ENCODE measurements at regions not wholly inside any gene's neighbourhood (a gene's known extent, or its start where the extent isn't known, plus 50 kb on each side); places are given as distances from the start of the nearest gene placed in this dataset.
"Not testable (repeated sequence)": the region's sequence is repeated elsewhere in the genome, so short reads cannot be mapped to it uniquely, and the experiment has no call there.

- TF ChIP-seq, protein P1, sequence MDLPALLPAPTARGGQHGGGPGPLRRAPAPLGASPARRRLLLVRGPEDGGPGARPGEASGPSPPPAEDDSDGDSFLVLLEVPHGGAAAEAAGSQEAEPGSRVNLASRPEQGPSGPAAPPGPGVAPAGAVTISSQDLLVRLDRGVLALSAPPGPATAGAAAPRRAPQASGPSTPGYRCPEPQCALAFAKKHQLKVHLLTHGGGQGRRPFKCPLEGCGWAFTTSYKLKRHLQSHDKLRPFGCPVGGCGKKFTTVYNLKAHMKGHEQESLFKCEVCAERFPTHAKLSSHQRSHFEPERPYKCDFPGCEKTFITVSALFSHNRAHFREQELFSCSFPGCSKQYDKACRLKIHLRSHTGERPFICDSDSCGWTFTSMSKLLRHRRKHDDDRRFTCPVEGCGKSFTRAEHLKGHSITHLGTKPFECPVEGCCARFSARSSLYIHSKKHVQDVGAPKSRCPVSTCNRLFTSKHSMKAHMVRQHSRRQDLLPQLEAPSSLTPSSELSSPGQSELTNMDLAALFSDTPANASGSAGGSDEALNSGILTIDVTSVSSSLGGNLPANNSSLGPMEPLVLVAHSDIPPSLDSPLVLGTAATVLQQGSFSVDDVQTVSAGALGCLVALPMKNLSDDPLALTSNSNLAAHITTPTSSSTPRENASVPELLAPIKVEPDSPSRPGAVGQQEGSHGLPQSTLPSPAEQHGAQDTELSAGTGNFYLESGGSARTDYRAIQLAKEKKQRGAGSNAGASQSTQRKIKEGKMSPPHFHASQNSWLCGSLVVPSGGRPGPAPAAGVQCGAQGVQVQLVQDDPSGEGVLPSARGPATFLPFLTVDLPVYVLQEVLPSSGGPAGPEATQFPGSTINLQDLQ (CRISPR knock-in tag; IDR thresholded peaks at IDR 0.05) = peak; percentile 57; the same call in 1 of the 2 replicates
- peak; percentile 65 for TF ChIP-seq MED8 (CRISPR knock-in tag; IDR thresholded peaks at IDR 0.05; ENCODE audit: insufficient replicate concordance)
- TF ChIP-seq NFAT5 (CRISPR knock-in tag; IDR thresholded peaks at IDR 0.05) = peak; percentile 69; the same call in 1 of the 2 replicates
- TF ChIP-seq RAD51 (IDR thresholded peaks at IDR 0.05; ENCODE audit: borderline replicate concordance) = peak; percentile 41
- TF ChIP-seq HMG20B (CRISPR knock-in tag; conservative IDR thresholded peaks at IDR 0.05) = 0 out of 2 replicates have a peak, but pooled peaks have one; percentile 28
- TF ChIP-seq SRY (CRISPR knock-in tag; IDR thresholded peaks at IDR 0.05) = peak; percentile 86; the same call in 1 of the 2 replicates
- TF ChIP-seq LCORL (IDR thresholded peaks at IDR 0.05) = not testable (repeated sequence)
- TF ChIP-seq LCORL (CRISPR knock-in tag; IDR thresholded peaks at IDR 0.05) = peak; percentile 61; the same call in 1 of the 2 replicates
- TF ChIP-seq, protein P2, sequence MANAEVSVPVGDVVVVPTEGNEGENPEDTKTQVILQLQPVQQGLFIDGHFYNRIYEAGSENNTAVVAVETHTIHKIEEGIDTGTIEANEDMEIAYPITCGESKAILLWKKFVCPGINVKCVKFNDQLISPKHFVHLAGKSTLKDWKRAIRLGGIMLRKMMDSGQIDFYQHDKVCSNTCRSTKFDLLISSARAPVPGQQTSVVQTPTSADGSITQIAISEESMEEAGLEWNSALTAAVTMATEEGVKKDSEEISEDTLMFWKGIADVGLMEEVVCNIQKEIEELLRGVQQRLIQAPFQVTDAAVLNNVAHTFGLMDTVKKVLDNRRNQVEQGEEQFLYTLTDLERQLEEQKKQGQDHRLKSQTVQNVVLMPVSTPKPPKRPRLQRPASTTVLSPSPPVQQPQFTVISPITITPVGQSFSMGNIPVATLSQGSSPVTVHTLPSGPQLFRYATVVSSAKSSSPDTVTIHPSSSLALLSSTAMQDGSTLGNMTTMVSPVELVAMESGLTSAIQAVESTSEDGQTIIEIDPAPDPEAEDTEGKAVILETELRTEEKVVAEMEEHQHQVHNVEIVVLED (CRISPR knock-in tag; IDR thresholded peaks at IDR 0.05; ENCODE audit: borderline replicate concordance) = peak; percentile 40; the same call in 1 of the 2 replicates
- TF ChIP-seq, protein P3, sequence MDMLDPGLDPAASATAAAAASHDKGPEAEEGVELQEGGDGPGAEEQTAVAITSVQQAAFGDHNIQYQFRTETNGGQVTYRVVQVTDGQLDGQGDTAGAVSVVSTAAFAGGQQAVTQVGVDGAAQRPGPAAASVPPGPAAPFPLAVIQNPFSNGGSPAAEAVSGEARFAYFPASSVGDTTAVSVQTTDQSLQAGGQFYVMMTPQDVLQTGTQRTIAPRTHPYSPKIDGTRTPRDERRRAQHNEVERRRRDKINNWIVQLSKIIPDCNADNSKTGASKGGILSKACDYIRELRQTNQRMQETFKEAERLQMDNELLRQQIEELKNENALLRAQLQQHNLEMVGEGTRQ (IDR thresholded peaks at IDR 0.05; ENCODE audit: low read depth, low read length) = peak; percentile 80
- TF ChIP-seq, protein P3 (CRISPR knock-in tag; IDR thresholded peaks at IDR 0.05; ENCODE audit: borderline replicate concordance) = peak; percentile 83; the same call in 1 of the 2 replicates
- peak; percentile 89; the same call in 1 of the 2 replicates for TF ChIP-seq BRD4 (CRISPR knock-in tag; IDR thresholded peaks at IDR 0.05)
- TF ChIP-seq ATF7-NPFF (CRISPR knock-in tag; IDR thresholded peaks at IDR 0.05; ENCODE audit: low read depth) = peak; percentile 47; the same call in 1 of the 2 replicates
- TF ChIP-seq ONECUT2 (CRISPR knock-in tag; IDR thresholded peaks at IDR 0.05) = 0 out of 2 replicates have a peak, but pooled peaks have one; percentile 28
- TF ChIP-seq ASH2L (IDR thresholded peaks at IDR 0.05; ENCODE audit: insufficient read length, low read depth, low read length) = peak; percentile 50
These were observed 94.7 kb upstream of the PLEKHM1 start (continued) for GRCh38 chr17:45585037-45585733.
